ENCODE measurements at regions not wholly inside any gene's neighbourhood (a gene's known extent, or its start where the extent isn't known, plus 50 kb on each side); places are given as distances from the start of the nearest gene placed in this dataset.

GRCh38 chr5:107149243-107150005 is 521.3 kb downstream of the EFNA5 start:
- Histone ChIP-seq H3K4me1 (ENCODE audit: control insufficient read depth in 5 of 5, insufficient read depth in 5 of 5, low read length in 5 of 5) (peaks cover 0 to 8% (median 2%) of the 10 kb centered on the region in 5 donors), H3K9ac (ENCODE audit: insufficient read depth in 1 of 2, low read length in 2 of 2) (no peak overlapping the region), H3K9me3 (ENCODE audit: control insufficient read depth in 4 of 4, insufficient read depth in 3 of 4, low read length in 3 of 4) (no peaks in the 10 kb centered on the region), H3K4me3 (no peak overlapping the region), H3K27ac (ENCODE audit: low read depth in 1 of 2, low read length in 1 of 2) (no peak overlapping the region), H3K36me3 (ENCODE audit: control insufficient read depth in 4 of 4, insufficient read depth in 4 of 4, low read length in 4 of 4) (no peaks in the 10 kb centered on the region), H3K27me3 (ENCODE audit: control insufficient read depth in 3 of 3, insufficient read depth in 3 of 3, low read length in 2 of 3) (no peaks in the 10 kb centered on the region)
- DNase-seq (peak in 2 of 3 donors; percentile 50 to 51), ATAC-seq (ENCODE audit: insufficient read depth, low FRiP score) (no peak)
- 70 to 72% methylated on average over 3 of the region's 3 CpGs for WGBS, 2 donors
- no peak for TF ChIP-seq CTCF (IDR thresholded peaks at IDR 0.05; ENCODE audit: control extremely low read depth, extremely low read depth)

- ATAC-seq (ENCODE audit: insufficient read depth, low FRiP score), result no peak
- no peak for TF ChIP-seq CTCF (IDR thresholded peaks at IDR 0.05; ENCODE audit: control extremely low read depth, extremely low read depth)
- Histone ChIP-seq H3K4me3 (no peak overlapping the region), H3K36me3 (ENCODE audit: control insufficient read depth in 4 of 4, insufficient read depth in 4 of 4, low read length in 4 of 4) (no peaks in the 10 kb centered on the region), H3K27me3 (ENCODE audit: control insufficient read depth in 3 of 3, insufficient read depth in 3 of 3, low read length in 2 of 3) (no peaks in the 10 kb centered on the region), H3K9me3 (ENCODE audit: control insufficient read depth in 4 of 4, insufficient read depth in 3 of 4, low read length in 3 of 4) (no peaks in the 10 kb centered on the region), H3K9ac (ENCODE audit: insufficient read depth in 1 of 2, low read length in 2 of 2) (no peak overlapping the region), H3K4me1 (ENCODE audit: control insufficient read depth in 5 of 5, insufficient read depth in 5 of 5, low read length in 5 of 5) (peaks cover 0 to 8% (median 2%) of the 10 kb centered on the region in 5 donors), H3K27ac (ENCODE audit: low read depth in 1 of 2, low read length in 1 of 2) (no peak overlapping the region)
- peak in 2 of 3 donors; percentile 58 to 67 for DNase-seq
- 68 to 89% methylated on average over 1 of the region's 1 CpG for WGBS, 2 donors
Measured at GRCh38 chr5:107147589-107147988, 523.1 kb downstream of the EFNA5 start.

- no peak overlapping the region for H3K4me3 ChIP-seq
- no peak for TF ChIP-seq CTCF (IDR thresholded peaks at IDR 0.05; ENCODE audit: control extremely low read depth, extremely low read depth)
- no peak overlapping the region for H3K9ac ChIP-seq (ENCODE audit: insufficient read depth in 1 of 2, low read length in 2 of 2)
- no peaks in the 10 kb centered on the region for H3K9me3 ChIP-seq (ENCODE audit: control insufficient read depth in 4 of 4, insufficient read depth in 3 of 4, low read length in 3 of 4)
- WGBS, 2 donors, result 82 to 91% methylated on average over 4 of the region's 4 CpGs
- no peaks in the 10 kb centered on the region for H3K36me3 ChIP-seq (ENCODE audit: control insufficient read depth in 4 of 4, insufficient read depth in 4 of 4, low read length in 4 of 4)
- H3K4me1 ChIP-seq (ENCODE audit: control insufficient read depth in 5 of 5, insufficient read depth in 5 of 5, low read length in 5 of 5), result peaks cover 0 to 8% (median 2%) of the 10 kb centered on the region in 5 donors
- DNase-seq, result no peak
- H3K27me3 ChIP-seq (ENCODE audit: control insufficient read depth in 3 of 3, insufficient read depth in 3 of 3, low read length in 2 of 3), result no peaks in the 10 kb centered on the region
- no peak overlapping the region for H3K27ac ChIP-seq (ENCODE audit: low read depth in 1 of 2, low read length in 1 of 2)
- ATAC-seq (ENCODE audit: insufficient read depth, low FRiP score), result no peak
Measured at GRCh38 chr5:107146901-107147300, 523.8 kb downstream of the EFNA5 start.
